ENCODE measurements at regions not wholly inside any gene's neighbourhood (a gene's known extent, or its start where the extent isn't known, plus 50 kb on each side); places are given as distances from the start of the nearest gene placed in this dataset.
"Not testable (repeated sequence)": the region's sequence is repeated elsewhere in the genome, so short reads cannot be mapped to it uniquely, and the experiment has no call there.

DNA sequence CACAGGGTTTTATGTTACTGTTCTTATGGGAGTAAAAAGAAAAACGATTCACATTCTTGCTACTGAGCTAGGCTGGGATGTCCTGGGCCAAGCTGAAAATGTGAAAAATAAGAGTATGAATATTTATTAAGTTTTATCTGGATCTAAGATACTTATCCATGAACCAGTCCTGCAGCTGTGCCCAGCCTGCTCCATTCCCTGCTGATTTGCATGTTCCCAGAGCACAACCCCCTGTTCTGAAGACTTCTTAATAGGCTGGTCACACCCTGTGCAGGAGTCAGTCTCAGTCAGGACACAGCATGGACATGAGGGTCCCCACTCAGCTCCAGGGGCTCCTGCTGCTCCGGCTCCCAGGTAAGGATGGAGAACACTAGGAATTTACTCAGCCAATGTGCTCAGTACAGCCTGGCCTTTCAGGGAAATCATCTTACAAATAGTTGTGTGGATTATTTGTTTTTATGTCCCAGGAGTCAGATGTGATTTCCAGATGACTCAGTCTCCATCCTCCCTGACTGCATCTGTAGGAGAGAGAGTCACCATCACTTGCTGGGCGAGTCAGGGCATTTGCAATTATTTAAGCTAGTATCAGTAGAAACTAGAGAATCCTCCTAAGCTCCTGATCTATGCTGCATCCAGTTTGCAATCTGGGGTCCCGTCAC lies 1319.1 kb downstream of the RPIA start:
- not testable (repeated sequence) for TF ChIP-seq CTCF, EP300 (IDR thresholded peaks at IDR 0.05)

Measured in tibial nerve (tissue), 4 donors.